Common myeloid progenitor, CD34-positive (primary cell): ENCODE measurements at regions not wholly inside any gene's neighbourhood (a gene's known extent, or its start where the extent isn't known, plus 50 kb on each side); places are given as distances from the start of the nearest gene placed in this dataset.

Experiments used
- CTCF ChIA-PET: fragments of 350-600 bp; sonication (Branson Sonifier 250); formaldehyde crosslinking; loops from one replicate; lab custom pipeline; 2021; ENCODE audit warnings: antibody characterized with exemption; lab: Charles Lee
- POLR2A ChIA-PET: fragments of 350-600 bp; sonication (Branson Sonifier 250); formaldehyde crosslinking; loops from one replicate; lab custom pipeline; 2021; ENCODE audit warnings: antibody characterized with exemption; lab: Charles Lee
- DNase-seq, 3 donors: peaks; one replicate each; pipeline versions ENCODE4 v3.0.0 to v3.0.0-alpha.2; 2013
- H3K27ac ChIP-seq, 2 experiments: 1 replicate in 1 of 2; 2 replicates in 1 of 2; pipeline ENCODE4 v1.7.0; 2013; ENCODE audit warnings: inconsistent platforms in 2 of 2, low read length in 2 of 2, mild to moderate bottlenecking in 2 of 2, low read depth in 1 of 2, moderate library complexity in 1 of 2; ENCODE audit not compliant: severe bottlenecking in 2 of 2, insufficient read depth in 1 of 2, poor library complexity in 1 of 2
- H3K27me3 ChIP-seq, 5 experiments: replicated peaks in 2 of 5; 1 replicate in 3 of 5; 2 replicates in 2 of 5; pipeline versions ENCODE4 v1.6.1 to v1.7.0; 2013; ENCODE audit warnings: low read length in 4 of 5, mild to moderate bottlenecking in 2 of 5, moderate library complexity in 2 of 5, inconsistent platforms in 1 of 5; ENCODE audit not compliant: insufficient read depth in 5 of 5, control insufficient read depth in 4 of 5
- H3K36me3 ChIP-seq, 4 experiments: 1 replicate in 2 of 4; 2 replicates in 2 of 4; pipeline versions ENCODE4 v1.6.1 to v1.7.0; 2013; ENCODE audit warnings: low read length in 3 of 4, control low read depth in 1 of 4, mild to moderate bottlenecking in 1 of 4; ENCODE audit not compliant: control insufficient read depth in 4 of 4, insufficient read depth in 4 of 4
- H3K4me1 ChIP-seq, 4 experiments: 1 replicate in 3 of 4; 2 replicates in 1 of 4; pipeline versions ENCODE4 v1.6.1 to v1.7.1; 2013; ENCODE audit warnings: low read length in 3 of 4, mild to moderate bottlenecking in 3 of 4, control low read depth in 1 of 4, inconsistent platforms in 1 of 4, moderate library complexity in 1 of 4; ENCODE audit not compliant: control insufficient read depth in 4 of 4, insufficient read depth in 4 of 4; ENCODE audit errors: control extremely low read depth in 1 of 4
- H3K4me3 ChIP-seq, 7 experiments: 1 replicate in 4 of 7; 2 replicates in 3 of 7; pipeline versions ENCODE4 v1.5.1 to v1.7.0; 2013; ENCODE audit warnings: mild to moderate bottlenecking in 7 of 7, low read length in 6 of 7, moderate library complexity in 6 of 7, inconsistent platforms in 2 of 7, low read depth in 2 of 7, control low read depth in 1 of 7; ENCODE audit not compliant: insufficient read depth in 4 of 7, control insufficient read depth in 1 of 7; ENCODE audit errors: extremely low read depth in 1 of 7
- H3K9me3 ChIP-seq, 5 experiments: 1 replicate in 4 of 5; 2 replicates in 1 of 5; pipeline versions ENCODE4 v1.6.1 to v1.7.1; 2013; ENCODE audit warnings: low read length in 4 of 5, mild to moderate bottlenecking in 2 of 5, inconsistent platforms in 1 of 5, low read depth in 1 of 5, moderate library complexity in 1 of 5; ENCODE audit not compliant: control insufficient read depth in 4 of 5, insufficient read depth in 2 of 5; ENCODE audit errors: control extremely low read depth in 1 of 5
- WGBS: methylation state at CpG from one replicate; pipeline ENCODE4 v1.1.5; 2013; ENCODE audit not compliant: insufficient coverage; 5-methylcytosine and 5-hydroxymethylcytosine counted together

DNA sequence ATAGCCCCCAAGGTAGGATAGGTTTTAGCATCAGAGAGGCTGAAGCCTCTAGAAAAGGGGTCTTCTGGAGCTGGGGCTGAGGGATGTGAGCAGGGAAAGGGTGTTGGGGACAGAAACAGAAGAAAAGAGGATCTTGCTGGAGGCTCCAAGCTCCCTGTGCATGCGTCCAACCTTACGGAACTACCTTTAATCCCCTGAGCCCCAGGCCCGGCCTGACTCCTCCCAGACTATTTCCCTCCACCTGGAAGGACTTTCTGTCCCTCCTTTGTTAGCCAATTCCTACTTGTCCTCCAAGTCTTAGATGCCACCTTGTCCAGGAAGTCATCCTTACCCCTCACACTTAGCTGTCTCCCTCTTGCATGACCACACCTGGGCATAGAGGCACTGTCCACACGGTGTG, 50.0 kb upstream of the VPS8 start:
- Histone ChIP-seq H3K27me3 (peaks cover 0 to 2% (median 0%) of the 10 kb centered on the region in 5 experiments), H3K9me3 (no peaks in the 10 kb centered on the region), H3K36me3 (no peaks in the 10 kb centered on the region), H3K4me3 (no peak overlapping the region), H3K4me1 (peaks cover 0 to 9% (median 7%) of the 10 kb centered on the region in 4 experiments), H3K27ac (no peak overlapping the region)
- 100% methylated on average over 2 of the region's 4 CpGs for WGBS
- ChIA-PET POLR2A (no interaction called here), CTCF (interaction anchor here (0.6 to 1.0 kb wide), 5 partner anchors 11 to 1192 kb away, joined by 3 to 4 read pairs (median 3); no protein-coding TSS in a partner anchor)
- DNase-seq, result no peak
